ENCODE measurements at regions not wholly inside any gene's neighbourhood (a gene's known extent, or its start where the extent isn't known, plus 50 kb on each side); places are given as distances from the start of the nearest gene placed in this dataset.

DNA sequence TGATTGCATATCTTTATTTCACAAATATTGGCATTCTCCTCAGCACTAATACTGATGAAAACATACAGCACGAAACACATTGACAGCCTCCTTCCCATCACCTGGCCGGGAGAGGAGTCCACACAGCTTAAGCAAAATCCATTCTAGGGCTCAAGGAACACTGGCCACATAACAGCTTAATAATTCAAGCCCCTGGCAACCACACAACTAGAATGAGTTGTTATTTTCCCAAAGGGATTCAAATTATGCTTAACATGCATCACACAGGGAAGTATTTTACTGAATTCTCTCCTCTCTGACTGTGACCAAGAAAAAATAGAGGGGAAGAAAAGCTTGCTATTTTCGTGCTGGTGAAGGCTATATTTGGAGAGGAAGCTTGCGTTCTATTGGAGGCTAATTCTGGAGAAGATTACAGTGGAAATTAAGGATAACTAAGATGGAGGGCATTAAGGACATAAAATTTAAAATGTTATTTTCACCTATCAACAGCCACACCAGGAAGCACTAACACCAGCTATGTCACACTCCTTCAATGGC, 198.5 kb downstream of the ADGRG6 start:
- no peaks in the 10 kb centered on the region for H3K4me1 Mint-ChIP-seq (ENCODE audit: low read depth)
- no peak overlapping the region for H3K4me3 Mint-ChIP-seq
- peaks cover 21% of the 10 kb centered on the region for H3K9me3 Mint-ChIP-seq
- DNase-seq (ENCODE audit: low spot score) = no peak
- H3K36me3 Mint-ChIP-seq (ENCODE audit: low read depth) = no peaks in the 10 kb centered on the region
- no peak overlapping the region for H3K27ac Mint-ChIP-seq
- H3K27me3 Mint-ChIP-seq (ENCODE audit: low read depth) = no peaks in the 10 kb centered on the region

DNA sequence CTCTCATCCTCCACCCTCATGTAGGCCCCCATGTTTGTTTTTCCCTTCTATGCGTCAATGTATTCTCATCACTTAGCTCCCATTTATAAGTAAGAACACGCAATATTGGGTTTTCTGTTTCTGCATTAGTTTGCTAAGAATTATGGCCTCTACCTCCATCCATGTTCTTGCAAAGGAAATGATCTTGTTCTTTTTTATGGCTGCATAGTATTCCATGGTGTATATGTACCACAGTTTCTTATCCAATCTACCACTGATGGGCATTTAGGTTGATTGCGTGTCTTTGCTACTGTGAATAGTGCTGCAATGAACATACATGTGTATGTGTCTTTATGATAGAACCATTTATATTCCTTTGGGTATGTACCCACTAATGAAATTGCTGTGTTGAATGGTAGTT, 200.0 kb downstream of the ADGRG6 start:
- Mint-ChIP-seq H3K4me1 (ENCODE audit: low read depth) (no peaks in the 10 kb centered on the region), H3K27me3 (ENCODE audit: low read depth) (no peaks in the 10 kb centered on the region), H3K27ac (no peak overlapping the region), H3K4me3 (no peak overlapping the region), H3K36me3 (ENCODE audit: low read depth) (no peaks in the 10 kb centered on the region), H3K9me3 (peaks cover 21% of the 10 kb centered on the region)
- DNase-seq (ENCODE audit: low spot score) = no peak

DNA sequence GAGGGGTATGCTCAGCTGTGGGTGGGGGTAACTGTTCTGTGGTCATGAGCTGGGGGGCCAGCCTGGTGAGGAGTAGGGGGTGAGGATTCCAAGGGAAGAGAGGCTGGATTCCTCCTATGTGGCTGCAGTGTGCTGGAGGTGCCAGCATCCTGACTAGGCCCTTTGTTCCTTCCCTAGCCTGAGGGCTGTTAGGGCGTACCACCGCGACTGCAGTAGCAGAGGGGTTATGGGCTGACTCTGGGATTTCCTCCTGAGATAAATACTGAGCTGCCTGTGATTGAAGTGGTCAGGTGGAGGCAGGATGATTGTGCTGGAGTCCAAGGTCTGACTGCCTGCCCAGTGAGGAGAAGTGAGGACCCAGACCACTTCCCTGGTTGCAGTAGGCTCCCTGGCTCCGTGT, 205.3 kb downstream of the ADGRG6 start:
- Mint-ChIP-seq H3K4me1 (ENCODE audit: low read depth) (no peaks in the 10 kb centered on the region), H3K27me3 (ENCODE audit: low read depth) (no peaks in the 10 kb centered on the region)

GRCh38 chr6:142510211-142510610, 208.4 kb downstream of the ADGRG6 start:
- Mint-ChIP-seq H3K27ac (no peak overlapping the region), H3K27me3 (ENCODE audit: low read depth) (no peaks in the 10 kb centered on the region)

More for the DNA sequence above, 205.3 kb downstream of the ADGRG6 start:
- no peaks in the 10 kb centered on the region for H3K36me3 Mint-ChIP-seq (ENCODE audit: low read depth)
- no peak overlapping the region for H3K4me3 Mint-ChIP-seq
- no peak overlapping the region for H3K27ac Mint-ChIP-seq
- peaks cover 16% of the 10 kb centered on the region for H3K9me3 Mint-ChIP-seq
- DNase-seq (ENCODE audit: low spot score) = no peak

GRCh38 chr6:142518126-142518525, 216.3 kb downstream of the ADGRG6 start:
- Mint-ChIP-seq H3K27ac (no peak overlapping the region), H3K9me3 (no peaks in the 10 kb centered on the region), H3K4me3 (no peak overlapping the region), H3K27me3 (ENCODE audit: low read depth) (no peaks in the 10 kb centered on the region), H3K36me3 (ENCODE audit: low read depth) (no peaks in the 10 kb centered on the region), H3K4me1 (ENCODE audit: low read depth) (no peaks in the 10 kb centered on the region)
- DNase-seq (ENCODE audit: low spot score) = no peak

More at GRCh38 chr6:142510211-142510610, 208.4 kb downstream of the ADGRG6 start:
- no peaks in the 10 kb centered on the region for H3K4me1 Mint-ChIP-seq (ENCODE audit: low read depth)
- no peaks in the 10 kb centered on the region for H3K9me3 Mint-ChIP-seq
- no peak overlapping the region for H3K4me3 Mint-ChIP-seq
- H3K36me3 Mint-ChIP-seq (ENCODE audit: low read depth) = no peaks in the 10 kb centered on the region
- no peak for DNase-seq (ENCODE audit: low spot score)

- Mint-ChIP-seq H3K9me3 (no peaks in the 10 kb centered on the region), H3K4me1 (ENCODE audit: low read depth) (no peaks in the 10 kb centered on the region), H3K27me3 (ENCODE audit: low read depth) (no peaks in the 10 kb centered on the region), H3K27ac (no peak overlapping the region), H3K36me3 (ENCODE audit: low read depth) (no peaks in the 10 kb centered on the region), H3K4me3 (no peak overlapping the region)
- no peak for DNase-seq (ENCODE audit: low spot score)
These were observed 217.0 kb downstream of the ADGRG6 start for GRCh38 chr6:142518761-142519160.

DNA sequence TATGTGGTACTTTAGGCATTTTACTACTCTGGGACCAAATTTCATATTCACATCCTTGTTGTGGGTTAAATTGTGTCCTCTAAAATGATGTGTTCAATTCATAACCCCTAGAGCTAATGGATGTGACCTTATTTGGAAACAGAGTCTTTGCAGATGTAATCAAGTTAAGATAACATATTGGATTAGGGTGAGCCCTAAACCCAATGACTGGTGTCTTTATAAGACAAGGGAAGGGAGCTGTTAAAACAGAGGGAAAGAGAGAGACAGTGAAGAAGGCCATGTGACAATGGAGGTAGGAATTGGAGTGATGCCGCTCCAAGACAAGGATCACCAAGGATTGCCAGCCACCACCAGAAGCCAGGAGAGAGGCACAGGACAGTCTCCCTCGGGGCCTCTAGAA, 220.0 kb downstream of the ADGRG6 start:
- Mint-ChIP-seq H3K4me3 (no peak overlapping the region), H3K4me1 (ENCODE audit: low read depth) (no peaks in the 10 kb centered on the region), H3K27ac (no peak overlapping the region), H3K27me3 (ENCODE audit: low read depth) (no peaks in the 10 kb centered on the region), H3K36me3 (ENCODE audit: low read depth) (no peaks in the 10 kb centered on the region), H3K9me3 (no peaks in the 10 kb centered on the region)
- DNase-seq (ENCODE audit: low spot score) = no peak

DNA sequence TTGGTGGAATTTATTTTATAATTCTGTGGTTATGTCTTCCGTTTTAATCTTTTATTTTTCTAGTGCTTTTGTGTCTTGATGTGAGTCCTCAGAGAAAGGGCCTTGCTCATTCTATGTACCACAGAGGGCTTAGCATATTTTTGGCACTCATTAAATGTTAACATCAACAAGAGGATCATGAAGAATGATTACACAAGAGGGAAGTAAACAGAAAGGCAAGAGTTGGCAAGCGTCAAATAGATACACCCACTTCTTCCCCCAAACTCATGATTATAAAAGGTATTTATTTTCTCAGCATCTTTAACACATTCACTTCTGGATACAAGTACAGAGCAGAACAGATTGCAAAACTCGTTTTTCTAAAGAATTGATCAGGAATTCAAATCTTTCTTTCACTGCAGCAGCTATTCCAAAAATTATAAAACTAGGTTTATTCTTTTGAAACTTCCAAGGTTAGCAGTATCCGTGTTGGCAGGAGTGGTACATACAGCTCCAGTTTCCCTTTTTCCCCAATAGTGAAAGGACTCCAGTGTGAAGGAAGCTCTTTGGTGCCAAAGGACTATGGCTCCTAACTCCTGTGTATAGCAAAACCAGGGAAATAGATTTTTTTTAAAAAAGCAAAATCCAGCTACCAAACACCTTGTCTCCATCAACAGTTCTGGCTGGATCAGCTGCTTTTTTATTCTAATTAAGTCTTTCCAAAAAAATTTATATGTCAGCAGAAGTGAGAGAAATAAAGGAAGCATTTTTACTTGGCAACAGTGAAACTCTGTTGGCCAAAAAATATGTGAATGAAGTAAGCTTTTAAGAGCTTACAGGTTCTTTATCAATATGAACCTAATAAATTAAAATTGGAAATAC, 221.9 kb downstream of the ADGRG6 start:
- H3K36me3 Mint-ChIP-seq (ENCODE audit: low read depth) = no peaks in the 10 kb centered on the region
- H3K4me3 Mint-ChIP-seq = no peak overlapping the region
- H3K27ac Mint-ChIP-seq = no peak overlapping the region
- no peaks in the 10 kb centered on the region for H3K9me3 Mint-ChIP-seq
- no peak for DNase-seq (ENCODE audit: low spot score)
- no peaks in the 10 kb centered on the region for H3K27me3 Mint-ChIP-seq (ENCODE audit: low read depth)
- no peaks in the 10 kb centered on the region for H3K4me1 Mint-ChIP-seq (ENCODE audit: low read depth)

GRCh38 chr6:142530566-142530965, 228.8 kb downstream of the ADGRG6 start:
- no peak for DNase-seq (ENCODE audit: low spot score)
- Mint-ChIP-seq H3K9me3 (peaks cover 14% of the 10 kb centered on the region), H3K36me3 (ENCODE audit: low read depth) (no peaks in the 10 kb centered on the region), H3K27me3 (ENCODE audit: low read depth) (no peaks in the 10 kb centered on the region), H3K27ac (no peak overlapping the region), H3K4me1 (ENCODE audit: low read depth) (no peaks in the 10 kb centered on the region), H3K4me3 (no peak overlapping the region)

- H3K4me3 Mint-ChIP-seq = no peak overlapping the region
- no peak overlapping the region for H3K27ac Mint-ChIP-seq
- H3K4me1 Mint-ChIP-seq (ENCODE audit: low read depth) = no peaks in the 10 kb centered on the region
- H3K9me3 Mint-ChIP-seq = peaks cover 15% of the 10 kb centered on the region
- no peaks in the 10 kb centered on the region for H3K27me3 Mint-ChIP-seq (ENCODE audit: low read depth)
- no peak for DNase-seq (ENCODE audit: low spot score)
- no peaks in the 10 kb centered on the region for H3K36me3 Mint-ChIP-seq (ENCODE audit: low read depth)
These were observed 229.9 kb downstream of the ADGRG6 start for GRCh38 chr6:142531727-142532126.

DNA sequence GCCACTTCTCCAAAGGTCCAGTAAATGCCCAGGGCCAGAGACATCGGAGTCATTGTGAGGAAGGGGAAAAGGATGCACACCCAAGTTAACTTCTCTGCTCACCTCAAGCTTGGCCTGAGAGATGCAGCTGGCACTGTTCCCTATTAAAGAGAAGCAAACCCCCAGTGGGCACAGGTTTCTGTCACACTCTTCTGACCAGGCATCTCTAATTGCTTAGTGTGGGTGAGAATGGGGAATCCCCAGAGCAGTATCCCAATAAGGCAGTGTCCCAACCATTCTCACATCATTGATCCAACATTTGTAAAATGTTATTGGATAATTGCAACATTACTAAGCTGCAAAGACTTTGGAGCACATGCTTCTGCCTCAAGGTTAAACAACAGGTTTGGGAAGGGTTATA, 232.3 kb downstream of the ADGRG6 start:
- H3K27me3 Mint-ChIP-seq (ENCODE audit: low read depth) = no peaks in the 10 kb centered on the region
- H3K36me3 Mint-ChIP-seq (ENCODE audit: low read depth) = no peaks in the 10 kb centered on the region
- H3K4me1 Mint-ChIP-seq (ENCODE audit: low read depth) = no peaks in the 10 kb centered on the region
- H3K9me3 Mint-ChIP-seq = peaks cover 21% of the 10 kb centered on the region
- H3K4me3 Mint-ChIP-seq = no peak overlapping the region
- DNase-seq (ENCODE audit: low spot score) = no peak
- no peak overlapping the region for H3K27ac Mint-ChIP-seq

GRCh38 chr6:142534484-142534883, 232.7 kb downstream of the ADGRG6 start:
- Mint-ChIP-seq H3K4me1 (ENCODE audit: low read depth) (no peaks in the 10 kb centered on the region), H3K27ac (no peak overlapping the region), H3K9me3 (peaks cover 21% of the 10 kb centered on the region), H3K36me3 (ENCODE audit: low read depth) (no peaks in the 10 kb centered on the region), H3K4me3 (no peak overlapping the region), H3K27me3 (ENCODE audit: low read depth) (no peaks in the 10 kb centered on the region)
- no peak for DNase-seq (ENCODE audit: low spot score)

GRCh38 chr6:142537612-142538478, 236.0 kb downstream of the ADGRG6 start:
- no peak for DNase-seq (ENCODE audit: low spot score)
- no peak overlapping the region for H3K4me3 Mint-ChIP-seq
- H3K9me3 Mint-ChIP-seq = peaks cover 21% of the 10 kb centered on the region
- no peak overlapping the region for H3K27ac Mint-ChIP-seq
- H3K4me1 Mint-ChIP-seq (ENCODE audit: low read depth) = no peaks in the 10 kb centered on the region
- no peaks in the 10 kb centered on the region for H3K36me3 Mint-ChIP-seq (ENCODE audit: low read depth)
- no peaks in the 10 kb centered on the region for H3K27me3 Mint-ChIP-seq (ENCODE audit: low read depth)

DNA sequence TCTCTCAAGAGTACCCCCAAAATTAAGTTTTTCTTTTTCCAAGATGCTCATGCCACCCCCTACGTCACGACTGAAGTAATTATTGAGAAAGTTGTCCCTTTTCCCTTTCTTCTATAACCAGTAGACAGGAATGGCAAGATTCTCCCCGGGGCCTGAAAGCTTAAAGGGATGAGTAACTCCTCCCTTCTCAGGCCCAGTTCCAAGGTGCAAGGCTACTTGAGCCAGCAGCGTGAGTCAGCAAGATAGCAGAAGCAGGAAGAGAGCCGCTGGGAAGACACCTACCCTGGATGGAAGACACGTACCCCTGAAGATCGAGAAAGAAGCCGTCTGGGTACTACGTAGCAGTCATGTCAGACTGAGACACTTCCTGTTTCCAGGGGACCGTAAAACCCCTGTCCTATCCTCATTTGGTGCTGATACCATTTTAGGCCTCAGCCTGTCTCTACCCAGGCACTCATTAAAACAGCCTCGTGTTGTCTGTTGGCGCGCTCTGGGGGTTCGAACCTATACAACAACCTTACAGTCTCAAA, 241.0 kb downstream of the ADGRG6 start:
- H3K4me3 Mint-ChIP-seq = no peak overlapping the region
- H3K9me3 Mint-ChIP-seq = peaks cover 4% of the 10 kb centered on the region
- no peaks in the 10 kb centered on the region for H3K36me3 Mint-ChIP-seq (ENCODE audit: low read depth)
- H3K27ac Mint-ChIP-seq = no peak overlapping the region
- no peaks in the 10 kb centered on the region for H3K27me3 Mint-ChIP-seq (ENCODE audit: low read depth)
- no peaks in the 10 kb centered on the region for H3K4me1 Mint-ChIP-seq (ENCODE audit: low read depth)
- DNase-seq (ENCODE audit: low spot score) = no peak

Measured in T-helper 2 cell treated with Interferon-gamma antibody and Interleukin-4, amounts not matched to agents 5 μg/mL and 100 μg/mL, for 36 hours (primary cell).